Activated T-helper 2 cell treated with anti-CD3 and anti-CD28 coated beads, Interferon-gamma antibody, Interleukin-2, Interleukin-4, amounts not matched to agents 10 μg/mL and 5 μg/mL and 100 μg/mL, durations not matched to agents 14 hours and 24 hours and 36 hours (primary cell): ENCODE measurements at regions not wholly inside any gene's neighbourhood (a gene's known extent, or its start where the extent isn't known, plus 50 kb on each side); places are given as distances from the start of the nearest gene placed in this dataset.
"Not testable (repeated sequence)": the region's sequence is repeated elsewhere in the genome, so short reads cannot be mapped to it uniquely, and the experiment has no call there.

Experiments used
- DNase-seq: peaks from one replicate; pipeline ENCODE4 v3.0.0; 2021; ENCODE audit warnings: low spot score
- H3K27ac Mint-ChIP-seq: one replicate; pipeline ENCODE4 v1.8.0; 2021; ENCODE audit warnings: mixed read lengths
- H3K27me3 Mint-ChIP-seq: one replicate; pipeline ENCODE4 v1.8.0; 2021; ENCODE audit warnings: low read depth, mixed read lengths
- H3K36me3 Mint-ChIP-seq: one replicate; pipeline ENCODE4 v1.8.0; 2021; ENCODE audit warnings: low read depth, mixed read lengths
- H3K4me1 Mint-ChIP-seq: one replicate; pipeline ENCODE4 v1.8.0; 2021; ENCODE audit warnings: low read depth, mixed read lengths
- H3K4me3 Mint-ChIP-seq: one replicate; pipeline ENCODE4 v1.8.0; 2021; ENCODE audit warnings: low read depth, mild to moderate bottlenecking, moderate library complexity, mixed read lengths
- H3K9me3 Mint-ChIP-seq: one replicate; pipeline ENCODE4 v1.8.0; 2021; ENCODE audit warnings: mixed read lengths
- intact Hi-C: fragments of 100-400 bp; cut with micrococcal nuclease; formaldehyde crosslinking; loops from one replicate; pipeline ENCODE4 v1.15.1; 2023

DNA sequence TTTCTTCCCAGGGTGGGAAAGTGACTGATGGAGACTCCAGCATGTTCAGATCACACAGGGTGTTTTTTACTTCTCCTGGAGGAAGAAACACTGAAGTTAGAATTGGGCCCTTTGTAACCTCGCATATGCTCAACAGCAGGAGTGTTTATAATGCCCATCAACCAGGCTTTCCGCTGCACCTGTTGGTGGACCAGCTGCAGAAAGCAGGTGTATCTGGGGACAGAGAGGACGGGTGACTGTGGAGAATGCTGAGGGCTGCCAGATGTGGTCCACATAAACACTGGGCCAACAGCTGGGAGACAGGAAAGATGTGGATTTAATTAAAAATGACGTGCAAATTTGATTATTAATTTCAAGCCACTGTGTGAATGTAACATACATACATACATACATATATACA lies 335.5 kb upstream of the SPRED2 start:
- intact Hi-C loops, result no loop called here
- H3K4me1 Mint-ChIP-seq, result no peaks in the 10 kb centered on the region
- no peak for DNase-seq
- no peak overlapping the region for H3K4me3 Mint-ChIP-seq
- H3K27ac Mint-ChIP-seq, result no peak overlapping the region
- no peaks in the 10 kb centered on the region for H3K27me3 Mint-ChIP-seq
- no peaks in the 10 kb centered on the region for H3K36me3 Mint-ChIP-seq
- no peaks in the 10 kb centered on the region for H3K9me3 Mint-ChIP-seq

DNA sequence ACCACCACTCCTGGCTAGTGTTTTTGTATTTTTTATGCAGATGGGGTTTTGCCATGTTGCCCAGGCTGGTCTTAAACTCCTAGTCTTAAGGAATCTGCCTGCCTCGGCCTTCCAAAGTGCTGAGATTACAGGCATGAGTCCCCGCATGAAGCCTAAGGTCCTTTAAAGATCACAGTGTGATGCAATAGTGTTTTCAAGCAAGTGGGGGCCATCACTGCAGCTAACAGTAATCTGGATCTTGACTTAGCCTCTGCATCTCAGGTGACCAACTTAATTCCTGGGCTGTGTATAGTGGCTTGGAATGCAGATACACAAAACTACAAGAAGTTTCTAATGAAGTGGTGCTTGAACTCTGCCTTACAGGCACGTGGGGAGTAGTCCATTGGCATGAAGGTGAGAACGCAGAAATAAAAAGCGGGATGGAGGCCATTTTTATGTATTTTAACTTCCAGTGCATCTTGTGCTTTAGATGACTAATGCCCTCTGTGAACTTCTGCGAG lies 334.4 kb upstream of the SPRED2 start:
- intact Hi-C loops, result no loop called here
- H3K27me3 Mint-ChIP-seq, result peaks cover 2% of the 10 kb centered on the region
- H3K9me3 Mint-ChIP-seq, result no peaks in the 10 kb centered on the region
- no peak for DNase-seq
- no peak overlapping the region for H3K27ac Mint-ChIP-seq
- no peaks in the 10 kb centered on the region for H3K36me3 Mint-ChIP-seq
- no peak overlapping the region for H3K4me3 Mint-ChIP-seq
- no peaks in the 10 kb centered on the region for H3K4me1 Mint-ChIP-seq

DNA sequence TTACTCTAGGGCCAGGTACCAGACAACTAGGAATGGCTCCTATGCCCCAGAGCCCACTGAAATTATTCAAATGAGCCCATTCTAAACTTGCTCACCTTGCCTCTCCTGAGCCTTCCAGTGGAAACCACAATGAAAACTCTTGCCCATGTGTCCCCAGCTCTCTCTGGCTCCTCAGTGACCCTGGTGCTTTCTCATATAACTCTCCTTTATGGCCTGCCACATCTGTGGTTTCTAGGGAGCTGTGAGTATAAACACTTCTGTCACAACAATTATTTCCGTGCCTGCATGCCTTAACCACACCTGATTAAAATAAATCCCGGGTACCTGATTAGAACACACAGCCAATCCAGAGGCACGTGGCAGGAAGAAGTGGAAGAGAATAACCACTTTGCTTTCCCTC lies 333.0 kb upstream of the SPRED2 start:
- no peak for DNase-seq
- no peaks in the 10 kb centered on the region for H3K36me3 Mint-ChIP-seq
- H3K9me3 Mint-ChIP-seq, result no peaks in the 10 kb centered on the region
- H3K27me3 Mint-ChIP-seq, result peaks cover 2% of the 10 kb centered on the region
- H3K4me1 Mint-ChIP-seq, result no peaks in the 10 kb centered on the region
- no peak overlapping the region for H3K27ac Mint-ChIP-seq
- H3K4me3 Mint-ChIP-seq, result no peak overlapping the region
- intact Hi-C loops, result no loop called here

DNA sequence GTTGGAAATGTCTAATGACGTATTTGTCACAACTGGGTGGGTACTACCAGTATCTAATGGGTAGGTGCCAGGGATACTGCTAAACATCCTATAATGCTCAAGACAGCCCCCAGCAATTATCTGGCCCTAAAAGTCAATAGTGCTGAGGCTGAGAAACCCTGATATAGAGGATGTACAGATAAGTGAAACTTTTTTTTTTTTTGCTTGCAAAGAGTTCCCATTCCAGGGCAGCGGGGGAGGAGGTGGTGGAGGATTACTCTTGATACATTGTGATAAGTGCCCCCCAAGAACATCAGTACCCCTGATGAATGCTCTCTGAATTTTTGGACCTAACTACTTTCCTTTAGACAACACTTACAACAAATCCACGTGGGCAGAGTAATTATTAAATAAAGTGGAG lies 329.7 kb upstream of the SPRED2 start:
- Mint-ChIP-seq H3K27me3 (peaks cover 2% of the 10 kb centered on the region), H3K9me3 (no peaks in the 10 kb centered on the region), H3K4me3 (no peak overlapping the region), H3K27ac (no peak overlapping the region), H3K4me1 (no peaks in the 10 kb centered on the region), H3K36me3 (no peaks in the 10 kb centered on the region)
- intact Hi-C loops, result no loop called here
- no peak for DNase-seq

DNA sequence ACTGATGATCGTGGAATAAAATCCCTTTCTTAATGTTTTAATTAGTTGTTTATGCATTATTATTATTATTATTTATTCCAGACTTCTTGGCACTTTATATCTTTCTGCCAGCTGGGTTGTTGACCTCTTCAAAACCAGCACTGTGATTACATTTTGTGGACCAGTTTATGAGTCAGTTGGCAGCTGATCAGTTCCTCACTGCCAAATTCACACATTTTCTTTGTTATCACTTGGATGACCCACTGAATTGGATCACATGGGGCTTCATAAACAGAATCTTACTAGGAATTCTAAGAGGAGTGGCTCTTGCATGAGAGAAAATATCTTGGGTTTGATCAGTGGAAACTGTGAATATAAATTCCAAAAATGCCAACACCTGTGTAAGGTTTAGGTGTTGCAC lies 321.8 kb upstream of the SPRED2 start:
- no peaks in the 10 kb centered on the region for H3K9me3 Mint-ChIP-seq
- no peak overlapping the region for H3K4me3 Mint-ChIP-seq
- H3K4me1 Mint-ChIP-seq, result no peaks in the 10 kb centered on the region
- DNase-seq, result no peak
- no peaks in the 10 kb centered on the region for H3K36me3 Mint-ChIP-seq
- no peak overlapping the region for H3K27ac Mint-ChIP-seq
- H3K27me3 Mint-ChIP-seq, result no peaks in the 10 kb centered on the region
- intact Hi-C loops, result no loop called here

DNA sequence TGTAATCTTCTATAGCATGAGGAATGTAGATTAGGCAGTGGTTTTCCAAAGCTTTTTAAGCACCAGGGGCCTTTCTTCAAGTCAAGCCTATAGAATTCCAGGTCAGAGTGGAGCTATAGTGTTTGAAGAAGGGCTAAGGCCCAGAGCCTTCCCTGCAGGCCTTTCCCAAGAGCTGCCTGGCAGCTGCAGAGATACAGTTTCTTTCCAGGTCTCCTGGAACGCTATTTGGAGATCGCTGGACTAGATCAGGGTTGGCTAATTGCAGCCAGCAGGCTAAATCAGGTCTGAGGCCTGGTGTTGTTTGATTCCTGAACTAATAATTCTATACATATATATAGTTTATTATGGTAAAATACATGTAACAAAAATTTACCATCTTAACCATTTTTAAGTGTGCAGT lies 319.0 kb upstream of the SPRED2 start:
- no peak for DNase-seq
- Mint-ChIP-seq H3K4me3 (no peak overlapping the region), H3K4me1 (no peaks in the 10 kb centered on the region), H3K27ac (no peak overlapping the region), H3K9me3 (no peaks in the 10 kb centered on the region), H3K36me3 (no peaks in the 10 kb centered on the region), H3K27me3 (no peaks in the 10 kb centered on the region)
- intact Hi-C loops, result no loop called here

DNA sequence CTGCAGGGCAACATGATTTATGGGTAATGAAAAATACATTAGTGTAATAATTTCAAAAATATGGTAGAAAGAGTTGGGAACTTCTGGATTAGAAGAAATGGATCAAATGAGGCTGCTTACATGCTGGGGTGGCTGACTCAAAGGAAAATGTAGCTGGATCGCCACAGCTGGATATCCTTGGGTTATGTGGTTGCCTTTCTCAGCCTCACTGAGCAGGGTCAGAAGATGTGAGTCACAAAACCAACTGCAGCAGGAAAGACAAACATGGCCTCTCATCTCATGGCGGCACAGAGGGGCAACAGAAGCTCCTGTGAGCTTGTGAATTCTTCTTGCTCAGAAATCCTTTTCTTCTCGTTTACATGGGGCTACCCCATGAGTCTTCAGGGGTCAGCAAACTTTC lies 317.1 kb upstream of the SPRED2 start:
- no peak overlapping the region for H3K4me3 Mint-ChIP-seq
- no peaks in the 10 kb centered on the region for H3K9me3 Mint-ChIP-seq
- no peak overlapping the region for H3K27ac Mint-ChIP-seq
- no peak for DNase-seq
- no peaks in the 10 kb centered on the region for H3K4me1 Mint-ChIP-seq
- intact Hi-C loops, result no loop called here
- no peaks in the 10 kb centered on the region for H3K36me3 Mint-ChIP-seq
- H3K27me3 Mint-ChIP-seq, result no peaks in the 10 kb centered on the region

DNA sequence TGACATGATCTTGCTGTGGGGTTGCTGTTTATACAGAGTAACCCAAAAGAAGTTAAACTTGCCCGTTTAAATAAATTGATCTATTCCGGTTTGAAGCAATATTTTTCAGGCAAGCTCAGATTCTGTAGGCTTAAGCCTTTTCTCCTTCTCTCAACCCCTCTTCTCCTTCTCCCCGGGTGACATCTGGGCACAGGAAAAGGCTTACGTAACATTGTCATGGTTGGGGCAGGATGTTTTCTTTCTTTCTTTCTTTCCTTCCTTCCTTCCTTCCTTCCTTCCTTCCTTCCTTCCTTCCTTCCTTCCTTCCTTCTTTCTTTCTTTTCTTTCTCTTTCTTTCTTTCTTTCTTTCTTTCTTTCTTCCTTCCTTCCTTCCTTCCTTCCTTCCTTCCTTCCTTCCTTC lies 315.5 kb upstream of the SPRED2 start:
- H3K4me3 Mint-ChIP-seq, intact Hi-C loops: not testable (repeated sequence)

DNA sequence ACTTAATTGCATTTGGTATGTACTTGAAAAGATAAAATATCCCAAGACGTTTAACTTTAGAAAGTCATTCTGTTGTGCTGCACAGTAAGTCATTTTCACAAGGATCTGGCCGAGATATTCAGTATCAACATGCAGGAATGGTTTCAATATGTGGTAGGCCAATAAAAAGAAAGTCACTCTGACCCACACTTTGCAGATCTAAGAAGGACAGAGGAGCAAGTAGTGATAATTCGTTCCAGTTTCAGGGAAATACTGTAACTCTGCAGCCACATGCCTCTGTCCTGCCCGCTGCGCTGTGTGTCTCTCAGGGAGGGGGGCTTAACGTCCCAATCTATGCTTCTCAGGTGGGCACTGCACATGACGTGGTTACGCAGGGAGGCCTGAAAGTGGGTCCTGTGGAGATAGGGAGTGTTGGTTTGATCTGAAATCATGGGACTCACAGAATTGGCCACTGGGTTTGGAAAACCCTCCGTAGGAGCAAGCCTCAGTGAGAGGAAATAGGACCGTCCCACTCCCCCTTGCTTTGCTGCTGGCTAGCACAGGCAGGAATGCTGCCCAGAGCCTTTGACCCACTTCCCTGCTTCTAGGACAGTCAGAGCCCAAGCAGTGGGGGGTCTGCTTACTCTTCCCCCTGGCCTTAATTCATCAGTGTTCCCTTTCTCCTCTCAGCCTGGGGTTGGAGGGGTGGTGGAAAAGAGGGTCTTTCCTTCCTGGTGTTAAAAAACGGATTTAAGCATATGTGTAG lies 314.7 kb upstream of the SPRED2 start:
- H3K36me3 Mint-ChIP-seq, result no peaks in the 10 kb centered on the region
- no peaks in the 10 kb centered on the region for H3K9me3 Mint-ChIP-seq
- H3K4me1 Mint-ChIP-seq, result no peaks in the 10 kb centered on the region
- H3K4me3 Mint-ChIP-seq, result no peak overlapping the region
- no peak overlapping the region for H3K27ac Mint-ChIP-seq
- intact Hi-C loops, result no loop called here
- no peaks in the 10 kb centered on the region for H3K27me3 Mint-ChIP-seq
- no peak for DNase-seq

More for the DNA sequence above, 315.5 kb upstream of the SPRED2 start:
- not testable (repeated sequence) for DNase-seq, H3K9me3 Mint-ChIP-seq, H3K27me3 Mint-ChIP-seq, H3K4me1 Mint-ChIP-seq, H3K27ac Mint-ChIP-seq, H3K36me3 Mint-ChIP-seq

DNA sequence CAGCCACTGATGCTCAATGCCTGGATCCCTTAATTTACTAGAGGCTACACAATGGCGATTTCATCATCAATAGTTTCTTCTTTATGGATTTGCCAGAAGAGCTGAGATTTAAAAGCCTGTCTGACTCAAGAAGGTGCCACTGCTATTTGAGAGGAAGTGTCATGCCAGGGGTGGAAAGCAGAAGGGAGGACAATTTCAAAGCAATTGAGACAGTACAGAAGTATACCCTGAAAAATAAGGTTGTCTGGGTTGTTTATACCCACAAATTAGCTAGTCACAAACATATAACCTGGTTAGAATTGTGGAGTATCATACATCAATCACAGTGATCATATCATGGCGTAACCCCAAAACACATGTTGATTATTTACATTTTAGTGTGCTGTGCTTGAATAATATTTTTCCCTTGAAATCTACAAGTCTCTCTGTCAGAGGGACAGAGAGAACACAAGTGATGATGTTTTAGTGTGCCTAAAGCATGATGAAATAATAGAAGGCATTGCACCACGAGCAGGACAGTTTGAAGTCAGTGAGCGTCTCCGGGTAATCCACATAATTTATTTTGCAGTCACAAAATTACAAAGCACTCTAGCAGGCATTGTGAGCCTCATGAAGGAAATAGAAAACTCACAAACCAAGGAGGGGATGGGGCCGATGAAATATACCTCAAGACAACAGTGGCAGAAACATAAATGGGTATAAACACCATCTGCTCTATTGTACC lies 312.2 kb upstream of the SPRED2 start:
- H3K9me3 Mint-ChIP-seq, result no peaks in the 10 kb centered on the region
- DNase-seq, result no peak
- H3K27me3 Mint-ChIP-seq, result no peaks in the 10 kb centered on the region
- H3K4me1 Mint-ChIP-seq, result no peaks in the 10 kb centered on the region
- intact Hi-C loops, result no loop called here
- no peaks in the 10 kb centered on the region for H3K36me3 Mint-ChIP-seq
- no peak overlapping the region for H3K27ac Mint-ChIP-seq
- H3K4me3 Mint-ChIP-seq, result no peak overlapping the region

DNA sequence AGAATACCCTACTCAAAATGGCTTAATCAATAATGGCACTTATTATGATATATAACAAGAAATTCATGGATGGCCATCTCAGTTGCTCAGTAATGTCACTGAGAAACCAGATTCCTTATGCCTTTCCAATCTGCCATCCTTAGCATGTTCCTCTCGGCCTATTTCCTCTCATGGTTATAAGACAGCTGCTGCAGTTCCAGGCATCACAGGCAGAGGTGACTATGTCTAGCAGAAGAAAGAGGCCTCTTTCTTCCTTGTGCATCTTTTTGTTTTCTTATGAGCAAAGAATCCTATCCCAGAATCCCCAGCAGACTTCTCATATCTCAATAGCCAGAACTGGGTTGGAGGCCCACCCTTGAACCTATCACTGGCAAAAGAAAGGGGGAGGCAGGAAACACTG lies 310.6 kb upstream of the SPRED2 start:
- intact Hi-C loops, result no loop called here
- H3K27ac Mint-ChIP-seq, result no peak overlapping the region
- H3K9me3 Mint-ChIP-seq, result no peaks in the 10 kb centered on the region
- no peaks in the 10 kb centered on the region for H3K27me3 Mint-ChIP-seq
- no peak overlapping the region for H3K4me3 Mint-ChIP-seq
- DNase-seq, result no peak
- no peaks in the 10 kb centered on the region for H3K36me3 Mint-ChIP-seq
- H3K4me1 Mint-ChIP-seq, result no peaks in the 10 kb centered on the region

DNA sequence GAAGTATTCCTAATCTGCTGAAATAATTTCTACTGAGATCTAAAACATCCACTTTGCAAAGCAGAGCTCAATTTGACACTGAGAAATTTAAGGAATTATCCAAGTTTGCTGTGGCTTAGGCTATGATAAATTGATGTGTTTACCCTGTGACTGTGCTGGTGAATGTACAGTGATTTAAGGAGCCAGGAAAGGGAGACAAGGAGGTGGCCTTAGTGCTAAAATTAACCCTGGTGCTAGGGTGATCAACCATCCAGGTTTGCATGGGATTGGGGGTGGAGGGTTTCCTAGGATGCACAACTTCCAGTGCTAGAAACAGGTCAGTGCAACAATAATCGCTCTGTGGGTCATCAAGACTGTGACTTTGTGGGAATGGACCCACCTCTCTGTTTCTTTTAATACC lies 307.5 kb upstream of the SPRED2 start:
- DNase-seq, result no peak
- Mint-ChIP-seq H3K9me3 (no peaks in the 10 kb centered on the region), H3K4me1 (no peaks in the 10 kb centered on the region), H3K27me3 (peaks cover 1% of the 10 kb centered on the region), H3K36me3 (no peaks in the 10 kb centered on the region), H3K4me3 (no peak overlapping the region), H3K27ac (no peak overlapping the region)
- intact Hi-C loops, result no loop called here

DNA sequence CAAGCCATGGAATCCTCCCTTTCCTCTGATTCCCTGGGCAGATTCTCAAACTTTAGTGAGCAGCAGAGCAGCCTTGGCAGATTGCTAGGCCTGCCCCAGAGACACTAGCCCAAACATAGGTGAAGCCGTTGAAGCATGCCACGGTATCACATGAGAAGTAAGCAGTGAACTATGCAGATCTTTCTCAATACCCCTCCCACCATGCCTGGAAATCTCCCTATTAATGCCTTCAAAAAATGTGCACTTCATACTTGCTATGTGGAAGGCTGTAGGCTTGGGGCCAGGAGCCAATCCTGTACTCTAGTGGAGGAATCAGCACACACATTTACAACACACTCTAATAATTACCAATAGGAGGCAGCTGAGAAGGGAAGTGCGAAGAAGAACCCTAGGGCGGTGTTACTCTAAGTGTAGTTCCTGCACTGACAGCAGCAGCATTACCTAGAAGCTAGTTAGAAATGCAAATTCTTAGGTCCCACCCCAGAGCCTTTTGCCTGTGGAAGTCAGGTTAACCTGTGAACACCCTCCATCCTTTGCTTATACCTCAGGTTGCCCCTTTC lies 305.1 kb upstream of the SPRED2 start:
- no peak for DNase-seq
- Mint-ChIP-seq H3K4me3 (no peak overlapping the region), H3K36me3 (no peaks in the 10 kb centered on the region), H3K9me3 (no peaks in the 10 kb centered on the region), H3K27ac (no peak overlapping the region), H3K27me3 (peaks cover 1% of the 10 kb centered on the region), H3K4me1 (no peaks in the 10 kb centered on the region)
- intact Hi-C loops, result no loop called here
